HG02938 (cell line): ENCODE measurements at regions not wholly inside any gene's neighbourhood (a gene's known extent, or its start where the extent isn't known, plus 50 kb on each side); places are given as distances from the start of the nearest gene placed in this dataset.
"Not testable (repeated sequence)": the region's sequence is repeated elsewhere in the genome, so short reads cannot be mapped to it uniquely, and the experiment has no call there.

Experiments
- ATAC-seq: cut with Tn5 transposase; IDR thresholded peaks from one replicate; pipeline ENCODE4 v1.9.1; 2021; ENCODE audit warnings: mild to moderate bottlenecking, moderate library complexity; ENCODE audit not compliant: unreplicated experiment

DNA sequence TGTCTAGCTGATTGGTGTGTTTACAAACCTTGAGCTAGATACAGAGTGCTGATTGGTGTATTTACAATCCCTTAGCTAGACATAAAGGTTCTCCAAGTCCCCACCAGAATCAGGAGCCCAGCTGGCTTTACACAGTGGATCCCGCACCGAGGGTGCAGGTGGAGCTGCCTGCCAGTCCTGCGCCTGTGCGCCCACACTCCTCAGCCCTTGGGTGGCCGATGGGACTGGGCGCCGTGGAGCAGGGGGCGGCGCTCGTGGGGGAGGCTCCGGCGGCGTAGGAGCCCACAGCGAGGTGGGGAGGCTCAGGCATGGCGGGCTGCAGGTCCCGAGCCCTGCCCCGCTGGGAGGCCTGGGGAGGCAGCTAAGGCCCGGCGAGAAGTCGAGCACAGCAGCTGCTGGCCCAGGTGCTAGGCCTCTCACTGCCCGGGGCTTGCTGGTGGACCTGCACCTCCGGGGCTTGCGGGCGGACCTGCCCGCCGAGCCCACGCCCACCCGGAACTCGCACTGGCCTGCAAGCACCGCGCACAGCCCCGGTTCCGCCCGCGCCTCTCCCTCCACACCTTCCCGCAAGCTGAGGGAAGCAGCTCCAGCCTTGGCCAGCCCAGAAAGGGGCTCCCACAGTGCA lies 51.0 kb upstream of the CDYL start:
- ATAC-seq: not testable (repeated sequence)

GRCh38 chr6:4724727-4725126 lies 51.5 kb upstream of the CDYL start:
- not testable (repeated sequence) for ATAC-seq

DNA sequence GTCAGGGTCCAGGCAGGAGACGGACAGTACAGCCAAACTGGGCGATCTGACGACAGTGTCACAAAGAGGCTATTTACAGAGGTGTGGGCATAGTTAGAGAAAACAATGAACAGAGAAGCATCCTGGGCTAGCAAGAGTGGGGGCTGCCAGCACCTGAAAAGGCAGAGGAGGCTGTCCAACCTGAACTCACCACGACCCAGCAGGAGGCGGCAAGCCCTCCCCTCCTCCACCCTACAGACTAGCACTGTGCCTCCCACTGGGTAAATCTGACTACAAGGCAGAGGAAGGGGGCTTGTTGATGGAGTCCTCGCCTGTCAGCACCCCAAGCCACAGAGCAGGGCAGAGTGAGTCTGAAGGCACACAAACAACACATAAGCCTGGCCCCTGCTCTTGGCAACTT lies 52.8 kb upstream of the CDYL start:
- ATAC-seq: no peak

DNA sequence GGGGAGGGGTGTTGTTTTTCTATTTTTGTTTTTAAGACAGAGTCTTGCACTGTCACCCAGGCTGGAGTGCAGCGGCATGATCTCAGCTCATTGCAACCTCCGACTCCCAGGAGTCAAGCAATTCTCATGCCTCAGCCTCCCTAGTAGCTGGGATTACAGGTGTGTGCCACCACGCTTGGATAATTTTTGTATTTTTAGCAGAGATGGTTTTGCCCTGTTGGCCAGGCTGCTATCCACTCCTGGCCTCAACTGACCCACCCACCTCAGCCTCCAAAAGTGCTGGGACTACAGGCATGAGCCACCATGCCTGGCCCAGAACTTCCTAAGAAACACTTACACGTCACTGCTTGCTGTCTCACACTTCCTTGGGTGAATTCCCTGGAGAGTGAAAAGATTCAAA lies 54.8 kb upstream of the CDYL start:
- not testable (repeated sequence) for ATAC-seq

DNA sequence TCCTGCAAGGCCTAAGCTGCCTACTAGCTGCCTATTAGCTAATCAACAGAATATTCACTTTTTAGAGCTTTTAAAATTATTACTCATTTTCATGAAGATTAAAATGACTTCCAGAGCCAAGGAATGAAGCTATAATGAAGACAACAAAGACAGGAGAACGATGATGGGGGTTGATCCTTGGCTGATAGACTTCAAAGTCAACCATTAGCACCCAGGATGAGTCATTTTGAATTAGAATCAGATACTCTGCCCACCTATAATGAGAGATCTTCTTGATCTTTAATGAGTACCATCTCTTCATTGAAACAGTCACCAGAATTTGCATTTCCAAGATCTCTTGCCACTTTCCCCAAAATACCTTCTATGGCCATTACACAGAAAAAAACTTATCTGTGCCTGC lies 56.7 kb upstream of the CDYL start:
- ATAC-seq: no peak

DNA sequence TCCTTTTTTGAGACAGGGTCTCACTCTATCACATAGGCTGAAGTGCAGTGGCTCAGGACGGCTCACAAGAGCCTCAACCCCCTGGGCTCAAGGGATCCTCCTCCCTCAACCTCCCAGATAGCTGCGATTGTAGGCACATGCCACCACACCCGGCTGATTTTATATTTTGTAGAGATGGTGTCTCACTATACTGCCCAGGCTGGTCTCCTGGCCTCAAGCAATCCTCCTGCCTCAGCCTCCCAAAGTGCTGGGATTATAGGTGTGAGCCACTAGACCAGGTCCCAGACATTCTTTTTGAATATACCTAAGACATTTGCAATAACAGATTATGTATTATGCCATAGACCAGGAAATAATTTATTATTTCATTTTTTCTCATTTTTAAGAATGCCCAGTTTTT lies 58.3 kb upstream of the CDYL start:
- ATAC-seq: no peak

DNA sequence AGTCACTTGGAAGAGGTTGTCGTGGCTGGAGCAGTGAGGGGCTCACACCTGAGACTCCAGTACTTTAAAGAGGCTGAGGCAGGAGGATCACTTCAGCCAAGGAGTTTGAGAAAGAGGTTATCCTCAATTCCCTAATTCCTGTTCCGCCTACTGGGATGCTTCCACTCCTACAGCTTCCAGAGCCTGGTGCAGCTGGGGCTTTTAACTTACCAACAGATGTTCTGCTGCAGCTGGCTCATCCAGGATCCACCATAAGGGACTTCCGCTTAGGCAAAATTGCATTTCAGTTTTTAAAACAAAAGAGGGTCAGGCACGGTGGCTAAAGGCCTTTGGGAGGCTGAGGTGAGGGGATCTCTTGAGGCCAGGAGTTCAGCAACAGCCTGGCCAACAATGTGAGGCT lies 59.1 kb upstream of the CDYL start:
- ATAC-seq: no peak

GRCh38 chr6:4714961-4715501 lies 61.2 kb upstream of the CDYL start:
- no peak for ATAC-seq

DNA sequence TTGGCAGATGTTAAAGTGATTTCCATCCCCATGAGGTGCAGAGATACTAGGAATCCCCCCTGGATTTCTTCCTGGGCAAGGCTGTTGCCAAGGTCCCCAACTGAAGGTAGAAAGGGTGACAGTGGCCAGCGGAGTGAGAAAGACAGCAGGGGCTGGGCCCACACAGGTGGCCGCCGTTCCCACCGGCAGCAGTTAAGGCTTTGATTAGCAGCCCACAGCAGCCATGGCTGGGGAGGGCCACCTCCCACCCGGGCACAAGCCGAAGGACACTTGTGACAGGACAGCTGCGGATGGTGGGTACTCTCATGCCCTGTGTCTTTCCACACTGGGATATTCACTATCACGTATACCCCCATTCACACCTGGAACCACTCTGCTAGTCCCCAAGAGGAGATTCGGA lies 63.9 kb upstream of the CDYL start:
- no peak for ATAC-seq

DNA sequence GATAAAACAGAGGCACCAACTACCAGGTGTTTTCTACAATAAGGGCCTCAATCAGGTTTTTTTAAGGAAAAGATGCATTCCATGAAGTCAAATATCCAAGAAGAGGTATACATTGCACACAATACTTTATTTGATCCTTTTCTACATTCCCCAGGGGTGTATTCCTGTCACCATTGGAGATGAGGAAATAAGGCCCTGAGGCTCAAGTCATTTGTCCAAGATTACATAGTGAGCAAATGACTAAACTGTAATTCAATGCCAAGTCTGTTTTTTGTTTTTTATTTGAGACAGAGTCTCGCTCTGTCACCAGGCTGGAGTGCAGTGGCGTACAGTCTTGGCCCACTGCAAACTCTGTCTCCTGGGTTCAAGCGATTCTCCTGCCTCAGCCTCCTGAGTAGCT lies 69.2 kb upstream of the CDYL start:
- no peak for ATAC-seq

DNA sequence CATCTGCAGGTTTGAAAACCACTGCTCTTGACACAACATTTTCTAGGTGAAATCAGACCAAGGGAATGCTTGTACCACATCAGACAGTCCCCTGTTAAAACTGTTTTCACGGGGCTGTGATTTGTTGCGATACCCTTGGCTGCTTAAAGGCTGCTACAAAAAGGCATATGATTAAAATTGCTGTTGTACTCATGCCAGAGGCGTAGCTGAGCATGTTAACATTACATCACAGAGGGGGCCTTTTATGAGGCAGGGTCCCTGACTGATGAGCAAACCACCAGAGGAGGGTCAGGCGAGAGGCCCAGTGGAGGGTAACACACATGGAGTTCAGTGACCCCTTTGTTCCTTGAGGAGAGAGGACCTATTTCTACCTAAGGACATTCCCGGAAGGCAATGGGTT lies 70.4 kb upstream of the CDYL start:
- ATAC-seq: no peak

GRCh38 chr6:4703382-4703781 lies 72.8 kb upstream of the CDYL start:
- no peak for ATAC-seq

DNA sequence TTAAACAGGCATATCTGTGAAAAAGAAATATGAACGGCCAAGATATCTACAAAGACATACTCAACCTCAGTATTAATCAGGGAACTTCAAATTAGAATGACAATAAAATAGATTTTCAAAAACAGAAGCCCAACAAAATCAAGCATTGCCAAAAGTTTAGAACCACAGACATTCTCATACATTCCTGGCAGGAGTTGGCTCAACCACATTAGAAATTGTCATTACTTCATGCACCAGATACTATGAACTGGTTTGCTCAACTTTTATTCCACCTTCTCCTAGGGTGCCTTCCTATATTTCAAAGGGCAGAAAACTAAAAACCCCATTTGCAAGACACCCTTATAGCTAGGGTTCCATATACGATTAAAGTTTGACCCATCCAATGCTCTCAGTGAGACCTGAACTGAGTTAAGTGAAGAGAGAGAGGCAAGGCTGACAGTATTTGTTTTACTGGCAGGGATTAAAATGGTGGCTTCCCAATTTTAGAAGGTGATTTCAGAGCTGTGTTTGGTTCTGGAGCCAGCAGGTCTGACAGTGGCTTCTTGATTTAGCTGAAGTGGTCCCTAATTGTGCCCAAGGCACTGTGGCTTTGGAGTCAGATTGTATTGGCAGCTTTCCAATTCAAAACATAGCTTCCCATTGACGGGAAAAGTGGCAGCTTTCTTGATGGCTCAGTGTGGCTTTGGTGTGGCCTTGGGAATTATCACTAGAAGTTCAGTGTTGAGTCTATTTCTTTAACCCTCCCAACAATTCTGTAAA lies 77.1 kb upstream of the CDYL start:
- no peak for ATAC-seq

DNA sequence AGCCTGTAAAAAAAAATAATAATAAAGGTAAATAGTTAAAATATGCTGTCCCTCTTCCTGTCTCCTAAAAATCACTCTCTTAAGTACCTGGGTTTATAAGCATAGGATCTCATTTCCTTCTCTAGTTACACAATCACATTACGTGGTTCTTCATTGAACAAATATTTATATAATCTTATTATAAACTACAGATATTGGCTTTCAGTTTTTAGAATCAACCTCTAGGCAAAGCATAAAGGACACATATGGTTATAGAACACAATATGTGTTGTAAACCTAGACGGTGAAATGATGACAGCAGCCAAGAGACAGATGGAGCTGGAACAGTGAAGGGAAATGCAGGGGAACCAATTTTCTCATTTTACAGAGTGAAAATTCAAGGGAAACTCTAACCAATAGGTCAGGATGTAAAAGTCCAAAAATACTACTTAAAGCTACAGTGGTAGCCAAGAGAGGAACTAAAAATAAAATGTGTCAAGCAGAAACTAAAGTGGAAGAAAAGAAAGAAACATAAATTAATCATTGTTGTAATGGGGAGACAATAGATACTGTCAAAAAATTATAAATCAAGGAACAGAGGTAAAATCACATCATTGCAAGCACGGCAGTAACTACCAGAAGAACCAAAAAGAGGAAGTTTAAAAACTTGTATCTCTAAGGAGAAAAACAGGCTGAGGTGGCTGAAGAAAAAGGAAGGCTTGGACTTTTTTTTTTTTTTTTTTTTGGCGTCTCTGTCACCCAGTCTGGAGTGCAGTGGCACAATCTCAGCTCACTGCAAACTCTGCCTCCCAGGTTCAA lies 82.8 kb upstream of the CDYL start:
- ATAC-seq: no peak

- no peak for ATAC-seq
Measured at GRCh38 chr6:4692664-4693063, 83.5 kb upstream of the CDYL start.

- no peak for ATAC-seq
Measured at GRCh38 chr6:4687989-4688947, 87.9 kb upstream of the CDYL start.

GRCh38 chr6:4687656-4687988 lies 88.6 kb upstream of the CDYL start:
- no peak for ATAC-seq

GRCh38 chr6:4682431-4683097 lies 93.6 kb upstream of the CDYL start:
- no peak for ATAC-seq

DNA sequence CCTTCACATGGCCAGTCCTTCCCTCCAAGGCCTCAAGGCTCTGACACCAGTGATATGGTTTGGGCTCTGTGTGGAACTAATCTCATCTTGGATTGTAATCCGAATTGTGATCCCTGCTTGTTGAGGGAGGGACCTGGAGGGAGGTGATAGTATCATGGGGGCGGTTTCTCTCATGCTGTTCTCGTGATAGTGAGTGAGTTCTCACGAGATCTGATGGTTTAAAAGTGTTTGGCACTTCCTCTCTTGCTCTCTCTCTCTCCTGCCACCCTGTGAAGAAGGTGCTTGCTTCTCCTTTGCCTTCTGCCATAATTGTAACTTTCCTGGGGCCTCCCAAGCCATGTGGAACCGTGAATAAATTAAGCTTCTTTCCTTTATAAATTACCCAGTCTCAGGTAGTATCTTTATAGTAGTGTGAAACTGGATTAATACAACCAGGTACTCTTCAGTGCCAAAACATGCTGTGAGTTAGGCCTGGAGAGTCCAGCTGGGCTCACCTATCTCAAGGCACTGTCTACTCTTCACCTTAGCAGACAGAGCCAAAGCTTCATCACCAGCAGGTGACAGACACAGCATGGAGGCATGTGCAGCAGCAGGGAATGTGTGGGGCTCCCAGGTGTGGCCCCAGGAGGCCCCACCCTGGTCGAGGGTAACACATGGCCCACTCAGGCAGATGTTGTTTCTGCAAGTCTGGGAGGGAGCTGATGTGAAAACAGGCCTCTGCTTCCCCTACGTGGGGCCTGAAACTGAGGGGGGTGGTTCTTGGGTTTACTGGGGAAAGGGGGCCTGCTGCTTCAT lies 97.5 kb upstream of the CDYL start:
- ATAC-seq: no peak

GRCh38 chr6:4677751-4678065 lies 98.5 kb upstream of the CDYL start:
- no peak for ATAC-seq
